ENCODE measurements at regions not wholly inside any gene's neighbourhood (a gene's known extent, or its start where the extent isn't known, plus 50 kb on each side); places are given as distances from the start of the nearest gene placed in this dataset.

DNA sequence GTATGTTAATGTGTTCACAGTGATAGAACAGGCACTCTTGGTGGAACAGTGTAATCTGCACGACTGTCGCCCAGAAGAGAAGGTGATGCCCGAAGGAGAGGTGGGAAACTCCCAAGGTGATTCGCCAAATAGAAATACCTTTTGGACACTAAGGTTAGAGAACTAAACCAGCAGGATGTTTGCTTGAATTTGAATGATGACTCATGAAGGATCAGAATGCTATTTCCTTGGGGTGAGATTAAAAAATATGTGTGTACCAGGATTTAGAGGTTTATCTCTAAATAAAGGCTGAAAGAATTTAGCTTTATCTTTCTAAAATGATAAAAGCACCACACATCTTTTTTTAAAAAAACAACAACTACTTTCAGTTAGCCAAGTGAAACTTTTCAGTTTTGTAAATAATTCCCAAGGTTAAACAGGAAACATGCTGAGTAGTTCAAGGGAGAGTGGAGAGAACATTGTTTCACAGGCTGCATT, 297.4 kb upstream of the TAS2R1 start:
- DNase-seq (ENCODE audit: low read depth), result no peak

DNA sequence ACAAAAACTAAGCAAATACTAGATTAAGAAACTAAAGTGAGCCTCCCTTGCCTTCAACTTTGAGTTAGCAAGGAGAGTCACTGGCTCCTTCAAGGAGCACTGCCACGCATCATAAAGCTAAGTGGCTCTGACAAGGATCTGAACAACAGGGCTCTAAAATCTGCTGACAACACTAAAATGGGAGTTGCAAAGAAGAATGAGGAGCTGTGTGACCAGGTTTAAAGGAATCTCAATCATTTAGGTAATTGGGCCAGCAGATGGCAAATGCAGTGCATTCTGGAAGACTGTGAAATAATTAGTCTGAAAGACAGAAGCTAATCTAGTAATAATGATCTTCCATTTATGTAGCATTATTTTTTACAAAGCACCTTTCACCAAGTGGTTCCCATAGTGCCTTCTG, 297.0 kb upstream of the TAS2R1 start:
- DNase-seq (ENCODE audit: low read depth), result peak; percentile 11

DNA sequence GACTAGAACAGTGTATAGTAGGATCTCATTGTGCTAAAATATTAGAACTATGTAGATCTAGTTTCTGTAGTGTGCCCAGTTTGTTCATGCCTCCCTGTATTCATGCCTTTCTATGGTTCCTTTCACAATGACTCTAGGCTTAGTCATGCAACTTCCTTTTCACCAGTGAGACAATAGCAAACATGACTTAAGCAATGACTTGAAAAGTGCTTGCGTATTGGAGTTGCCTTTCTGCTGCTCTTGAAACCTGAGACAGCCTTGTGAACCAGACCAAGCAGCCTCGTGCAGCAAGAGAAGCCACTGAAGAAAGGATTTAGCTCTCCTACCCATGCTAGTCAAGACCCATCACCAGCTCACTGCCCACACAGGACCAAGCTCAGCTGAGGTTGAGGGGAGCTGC, 294.5 kb upstream of the TAS2R1 start:
- DNase-seq (ENCODE audit: low read depth), result peak; percentile 68

DNA sequence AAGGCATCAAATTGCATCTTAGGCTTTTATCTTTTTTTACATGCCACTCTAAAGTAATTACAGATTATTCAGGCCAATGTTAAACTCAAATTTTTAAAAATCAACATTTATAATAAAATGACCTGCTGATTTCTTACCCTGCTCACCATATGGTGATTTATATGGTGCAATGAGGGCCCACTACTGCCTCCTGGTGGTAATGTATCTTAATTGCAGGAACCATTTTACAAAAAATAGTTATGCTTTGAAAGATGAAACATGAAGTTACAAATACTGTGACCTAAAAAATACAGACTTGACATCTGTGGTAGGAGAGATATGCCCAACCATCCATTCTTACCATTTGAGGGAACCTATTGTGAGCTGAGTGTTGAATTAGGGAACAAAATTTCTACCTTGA, 292.6 kb upstream of the TAS2R1 start:
- DNase-seq (ENCODE audit: low read depth), result no peak

DNA sequence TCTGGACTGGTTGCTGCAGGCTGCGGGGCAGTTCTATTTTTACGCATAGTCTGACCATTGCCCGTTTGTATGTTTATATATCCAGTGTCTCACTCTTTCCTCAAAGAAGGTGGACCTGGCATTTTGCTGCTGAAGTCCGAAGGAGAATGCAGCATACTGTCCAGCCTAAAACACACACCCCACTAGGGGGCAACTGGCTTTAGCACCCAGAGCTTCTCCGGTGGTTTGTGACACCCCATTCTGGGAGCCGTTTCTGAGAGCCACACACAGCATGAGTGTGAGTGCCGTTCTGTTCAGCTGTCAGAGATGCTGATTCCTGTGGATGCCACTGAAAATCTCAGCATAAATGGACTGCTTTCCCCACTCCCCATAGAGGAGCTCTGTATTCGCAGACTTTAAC, 290.5 kb upstream of the TAS2R1 start:
- no peak for DNase-seq (ENCODE audit: low read depth)

DNA sequence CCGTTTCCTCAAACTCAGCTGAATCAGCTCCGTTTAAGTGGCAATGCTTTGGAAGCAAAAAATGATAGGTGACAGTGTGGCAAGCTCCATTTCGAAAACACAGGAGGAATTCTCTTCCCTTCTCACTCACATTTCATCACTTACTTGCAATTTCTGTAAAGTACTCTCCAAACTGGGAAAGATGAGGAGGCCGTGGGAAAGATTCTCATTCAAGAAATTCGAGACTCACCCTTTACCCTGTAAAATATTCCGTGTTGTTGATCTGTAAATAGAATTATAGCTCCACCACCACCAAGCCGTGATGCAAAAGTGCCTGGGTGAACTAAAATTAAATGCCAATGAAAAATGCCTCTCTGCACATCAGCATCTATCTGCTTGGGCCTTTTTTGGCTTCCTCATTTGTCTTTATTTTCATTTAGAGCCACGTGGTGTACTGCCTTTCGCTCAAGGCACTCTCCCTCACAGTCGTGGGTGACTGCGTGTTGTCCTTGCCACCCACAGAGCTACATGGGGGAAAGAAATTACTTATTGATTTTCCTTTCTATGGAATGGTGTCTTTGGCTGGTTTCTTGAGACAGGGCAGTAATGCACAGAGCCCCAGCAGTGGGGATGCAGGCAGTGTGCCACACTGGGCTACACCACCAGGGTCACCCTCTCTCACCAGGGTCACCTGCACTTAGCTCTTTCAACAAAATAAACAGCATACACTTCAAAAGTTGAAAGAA, 289.3 kb upstream of the TAS2R1 start:
- DNase-seq (ENCODE audit: low read depth), result peak; percentile 31

DNA sequence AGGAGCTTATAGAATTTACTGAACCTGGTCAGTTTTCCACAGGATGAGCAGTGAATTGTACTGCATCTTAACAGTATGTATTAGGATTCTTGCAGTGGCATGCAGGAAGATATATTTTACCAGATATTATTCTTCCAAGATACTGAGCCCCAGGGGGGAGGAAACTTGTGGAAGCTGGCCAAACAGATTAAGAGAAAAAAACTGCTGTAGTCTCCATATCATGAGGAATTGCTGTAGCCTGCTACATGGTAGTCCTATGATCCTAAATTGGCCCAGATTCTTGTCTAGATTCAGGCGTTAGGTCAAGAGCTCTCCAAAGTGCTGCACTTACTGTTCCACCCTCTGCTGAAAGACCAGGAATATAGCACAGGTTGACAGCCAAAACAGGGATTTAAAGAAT, 275.5 kb upstream of the TAS2R1 start:
- no peak for DNase-seq (ENCODE audit: low read depth)

DNA sequence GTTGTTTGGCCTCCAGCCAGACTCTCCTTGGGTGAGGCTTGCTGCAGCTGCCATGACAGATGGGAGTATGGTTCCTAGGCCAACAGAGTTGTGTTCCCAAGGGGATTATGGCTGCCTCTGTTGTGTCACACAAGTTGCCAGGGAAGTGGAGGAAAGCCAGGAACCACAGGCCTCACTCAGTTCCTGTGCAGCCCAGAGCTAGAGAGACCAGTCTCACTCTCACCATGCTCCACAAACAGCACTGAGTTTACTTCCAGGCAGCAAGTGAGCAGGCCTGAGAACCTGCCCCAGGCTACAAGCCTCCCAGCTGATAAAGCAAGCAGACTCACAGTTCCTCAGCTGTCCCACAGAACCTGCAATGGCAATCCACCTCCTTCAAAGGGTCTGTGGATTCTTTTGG, 273.6 kb upstream of the TAS2R1 start:
- peak; percentile 98 for DNase-seq (ENCODE audit: low read depth)

DNA sequence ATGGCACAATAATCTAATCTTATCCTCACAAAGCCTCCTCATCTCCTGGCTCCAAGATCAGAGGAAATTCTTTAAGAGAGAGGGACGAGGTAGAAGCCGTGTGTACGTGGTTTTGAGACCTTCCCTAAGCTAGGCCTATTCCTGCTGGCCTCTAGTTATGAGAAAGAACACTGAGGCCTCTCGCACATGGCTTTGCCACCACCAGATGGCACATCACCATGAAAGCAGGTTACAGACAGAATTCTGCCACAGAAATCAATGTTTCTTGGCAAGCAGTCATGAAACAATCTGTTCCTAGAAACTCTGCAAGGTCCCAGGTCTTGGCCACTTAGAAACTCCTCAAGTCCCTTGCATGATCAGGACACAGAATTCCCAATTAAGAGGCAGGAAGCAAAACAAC, 268.2 kb upstream of the TAS2R1 start:
- peak; percentile 53 for DNase-seq (ENCODE audit: low read depth)

DNA sequence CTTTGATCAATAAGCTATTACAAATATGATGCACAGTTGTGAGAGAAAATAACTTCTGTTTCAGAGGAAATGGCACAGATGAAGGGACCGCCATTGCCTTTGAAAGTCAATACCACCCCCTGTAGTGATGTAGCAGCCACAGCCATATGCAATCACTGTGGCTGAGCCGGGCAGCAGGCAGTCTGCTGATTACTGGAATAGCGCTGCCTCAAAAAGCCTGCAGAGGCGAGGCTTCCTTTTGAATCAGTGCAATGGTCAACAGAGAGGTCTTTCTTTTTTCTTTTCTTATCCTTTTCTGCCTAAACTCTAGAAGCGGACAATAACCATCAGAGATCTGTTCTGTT, 265.1 kb upstream of the TAS2R1 start:
- no peak for DNase-seq (ENCODE audit: low read depth)

DNA sequence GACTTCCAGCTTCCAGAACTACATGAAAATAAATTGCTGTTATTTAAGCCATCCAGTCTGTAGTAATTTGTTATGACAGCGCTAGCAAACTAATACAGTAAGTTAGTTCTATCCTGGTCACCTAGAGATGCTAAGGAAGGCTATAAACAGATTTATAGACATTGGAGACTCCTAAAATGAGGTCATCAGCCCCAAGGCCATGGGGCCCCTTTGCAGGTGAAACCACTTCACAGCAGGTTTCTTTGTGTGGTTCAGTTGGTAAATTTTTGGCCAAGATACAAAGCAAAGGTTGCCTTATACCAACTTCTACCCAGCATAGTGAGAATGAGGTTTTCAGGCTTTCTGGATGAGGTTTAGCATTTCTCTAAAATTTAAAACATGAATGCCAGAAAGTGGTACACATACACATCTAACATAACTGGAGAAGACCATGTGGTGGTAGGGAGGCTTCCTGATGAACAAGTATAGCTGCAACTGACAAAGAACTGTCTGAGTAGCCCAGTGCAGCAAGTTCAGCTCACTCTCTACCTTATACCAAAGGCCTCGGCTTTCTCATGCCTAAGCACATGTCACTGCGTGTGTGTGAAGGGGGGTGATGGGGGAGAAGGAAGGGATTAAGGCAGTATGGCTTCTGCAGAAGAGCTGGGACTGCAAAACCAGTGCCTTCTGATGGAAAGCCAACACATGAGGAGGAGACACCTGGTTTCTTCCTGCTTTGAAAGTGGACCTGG, 264.6 kb upstream of the TAS2R1 start:
- no peak for DNase-seq (ENCODE audit: low read depth)

DNA sequence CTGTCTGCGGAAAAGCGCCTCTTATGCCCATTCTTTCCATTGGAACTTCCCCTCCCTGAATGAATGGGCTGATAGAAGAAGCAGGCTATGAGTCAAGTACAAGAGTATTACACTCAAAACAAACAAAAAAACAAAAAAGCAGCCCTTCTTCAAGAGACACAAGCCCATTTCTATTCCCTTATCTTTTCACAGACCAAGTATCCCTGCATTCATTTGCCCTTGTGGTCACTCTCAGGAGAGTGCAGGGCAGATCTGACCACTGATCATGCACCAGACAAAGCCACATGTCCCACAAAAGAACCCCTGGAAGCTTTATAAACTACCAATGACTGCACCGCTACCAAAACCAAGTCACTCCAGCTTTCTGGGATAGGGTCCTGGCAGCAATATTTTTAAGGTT, 262.5 kb upstream of the TAS2R1 start:
- DNase-seq (ENCODE audit: low read depth), result peak; percentile 74

DNA sequence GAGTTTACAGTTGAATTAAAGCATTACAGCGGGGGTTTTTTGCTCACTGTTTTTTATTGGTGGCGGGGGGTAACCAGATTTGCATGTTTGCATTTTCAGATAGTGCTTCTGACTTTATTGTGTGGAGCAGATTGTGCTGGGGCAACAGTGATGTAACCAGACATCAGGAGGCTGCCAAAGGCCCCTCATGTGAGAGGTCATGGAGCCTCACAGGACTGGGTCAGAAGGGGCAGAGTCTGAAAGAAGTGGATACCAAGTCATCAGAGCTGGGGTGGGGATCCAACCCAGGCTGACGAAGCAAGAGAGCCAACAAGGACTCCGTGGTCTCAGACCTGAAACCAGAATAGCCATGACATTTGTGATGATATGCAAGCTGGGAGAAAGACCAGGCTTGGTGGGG, 259.4 kb upstream of the TAS2R1 start:
- DNase-seq (ENCODE audit: low read depth), result no peak

DNA sequence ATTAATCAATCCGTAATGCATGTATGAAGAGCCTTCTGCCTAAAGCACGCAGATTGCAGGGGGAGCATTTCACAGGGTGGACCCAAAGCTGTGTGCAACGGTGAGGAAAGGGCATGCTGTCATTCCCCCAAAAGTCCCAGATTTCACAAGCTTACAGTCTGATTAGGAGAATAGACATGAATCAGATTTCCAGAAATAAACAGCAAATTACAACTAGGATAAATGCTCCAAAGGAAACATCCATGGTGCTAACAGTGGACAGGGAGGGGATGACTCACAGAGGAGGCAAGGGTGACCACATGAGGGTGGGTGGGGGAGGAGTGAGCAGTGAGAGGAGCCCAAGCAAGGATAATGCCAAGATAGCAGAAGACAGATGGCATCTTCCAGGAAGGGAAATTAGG, 258.4 kb upstream of the TAS2R1 start:
- DNase-seq (ENCODE audit: low read depth), result peak; percentile 81

DNA sequence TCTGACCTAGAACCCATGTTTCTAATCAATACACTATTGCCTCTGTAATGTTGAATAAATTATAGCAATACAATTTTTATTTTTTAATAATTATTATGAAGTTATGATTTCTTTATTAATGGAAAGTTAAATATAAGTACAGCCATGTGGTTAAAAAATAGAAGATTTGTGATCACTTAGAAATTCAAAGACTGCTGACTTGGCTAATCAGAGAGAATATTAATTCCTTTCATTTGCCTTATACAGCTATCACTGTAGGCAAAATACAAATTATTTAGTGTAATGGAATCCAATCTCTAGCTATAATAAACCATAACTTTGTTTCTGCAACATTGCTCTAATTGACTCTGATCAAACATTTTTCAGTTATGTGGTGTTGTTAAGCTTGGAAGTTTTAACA, 255.0 kb upstream of the TAS2R1 start:
- DNase-seq (ENCODE audit: low read depth), result no peak

DNA sequence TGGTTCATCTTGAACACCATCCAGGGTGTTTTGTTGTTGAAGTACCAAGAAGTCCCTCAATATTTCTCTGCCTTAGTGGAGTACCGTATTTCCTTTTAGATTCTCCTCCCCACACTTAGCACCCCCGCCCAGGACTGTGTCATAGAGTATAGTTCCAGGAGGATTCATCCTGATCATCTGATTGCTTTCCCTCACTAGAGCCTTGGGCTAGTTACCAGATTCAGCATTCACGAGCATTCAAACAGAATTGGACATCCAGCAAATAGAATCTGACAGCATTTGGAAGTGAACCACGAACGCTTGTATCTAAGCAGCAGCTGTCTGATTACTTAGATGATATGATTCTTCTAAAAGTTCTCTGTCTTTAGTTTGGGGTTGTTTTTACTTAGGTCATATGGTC, 248.1 kb upstream of the TAS2R1 start:
- DNase-seq (ENCODE audit: low read depth), result no peak

DNA sequence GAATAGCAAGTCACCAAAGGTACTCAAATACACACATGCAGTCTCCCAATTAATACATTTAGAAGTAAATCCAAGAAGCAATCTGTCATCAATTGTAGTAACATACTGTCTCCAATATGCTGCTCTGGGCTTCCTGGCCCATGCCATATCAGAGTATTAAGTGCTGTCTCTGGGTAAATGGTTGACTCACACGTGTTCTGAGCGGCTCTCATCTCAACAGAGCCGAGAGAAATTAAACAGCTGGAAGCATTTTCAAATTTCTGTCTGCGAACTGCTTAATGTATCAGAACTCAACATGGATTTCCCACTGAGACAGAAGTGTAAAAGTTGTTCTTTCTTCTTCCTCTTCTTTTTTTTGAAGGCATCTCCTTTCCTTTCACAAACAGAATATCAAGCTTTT, 247.3 kb upstream of the TAS2R1 start:
- peak; percentile 9 for DNase-seq (ENCODE audit: low read depth)

DNA sequence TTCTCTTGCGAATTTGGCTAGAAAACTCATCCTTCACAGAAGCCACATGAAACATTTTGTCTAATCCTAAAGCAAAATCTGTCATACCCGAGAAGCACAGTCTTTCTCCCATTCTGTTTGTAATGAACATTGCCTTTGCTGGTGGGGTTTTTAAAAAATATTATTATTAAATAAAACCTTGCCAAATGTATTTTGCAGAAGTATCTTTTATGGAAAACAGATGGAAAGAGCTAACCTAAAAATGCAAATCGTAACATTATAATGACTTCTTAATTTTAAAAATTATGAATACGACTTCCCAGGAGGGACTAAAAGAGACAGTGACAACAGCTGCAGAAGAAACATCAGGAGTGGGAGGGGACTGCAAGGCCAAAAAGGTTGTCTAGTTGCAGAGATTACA, 246.3 kb upstream of the TAS2R1 start:
- no peak for DNase-seq (ENCODE audit: low read depth)

DNA sequence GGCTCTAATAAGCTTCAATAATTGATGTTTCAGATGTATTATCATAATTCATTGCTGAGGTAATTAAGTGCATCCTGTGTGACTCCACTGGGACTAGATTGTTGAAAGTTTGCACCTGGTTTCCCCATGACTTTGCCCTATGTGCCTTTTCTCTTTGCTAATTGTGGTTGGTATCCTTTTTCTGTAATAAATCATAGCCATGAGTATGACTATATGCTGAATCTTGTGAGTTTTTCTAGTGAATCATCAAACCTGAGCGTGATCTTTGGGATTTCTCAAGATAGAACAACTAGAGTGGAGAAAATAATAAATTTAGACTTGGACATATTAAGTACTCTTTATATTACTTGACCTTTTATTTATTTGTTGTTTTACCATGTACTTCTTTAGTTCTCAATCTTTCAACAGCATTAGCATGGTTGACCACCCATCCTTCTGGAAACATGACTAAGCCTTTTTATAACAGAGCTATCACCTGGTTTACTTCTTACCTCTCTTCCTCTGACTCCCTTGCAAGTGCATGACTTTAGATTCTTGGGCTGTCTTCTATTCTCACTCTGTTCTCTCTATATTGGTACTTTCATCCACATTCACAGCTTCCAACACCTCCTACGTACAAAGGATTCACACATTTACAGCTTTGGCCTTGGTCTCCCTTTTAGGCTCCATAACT, 239.6 kb upstream of the TAS2R1 start:
- peak; percentile 42 for DNase-seq (ENCODE audit: low read depth)

DNA sequence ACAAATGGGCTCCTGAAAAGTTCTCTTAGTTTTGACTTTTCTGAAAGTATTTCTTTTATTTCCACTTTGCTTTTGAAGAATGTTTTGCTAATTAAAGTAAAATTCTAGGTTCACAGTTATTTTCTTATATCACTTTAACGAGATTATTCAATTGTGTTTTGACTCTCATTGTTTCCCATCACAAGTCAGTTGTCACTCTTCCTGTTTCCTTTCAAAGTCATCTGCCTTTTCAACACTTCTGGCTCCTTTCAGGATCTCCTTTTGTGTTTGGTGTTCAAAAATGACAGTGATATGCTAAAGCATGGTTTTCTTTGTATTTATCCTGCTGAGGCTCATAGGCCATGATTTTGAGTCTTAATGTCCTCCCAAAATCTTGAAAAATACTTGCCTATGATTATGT, 235.4 kb upstream of the TAS2R1 start:
- no peak for DNase-seq (ENCODE audit: low read depth)

DNA sequence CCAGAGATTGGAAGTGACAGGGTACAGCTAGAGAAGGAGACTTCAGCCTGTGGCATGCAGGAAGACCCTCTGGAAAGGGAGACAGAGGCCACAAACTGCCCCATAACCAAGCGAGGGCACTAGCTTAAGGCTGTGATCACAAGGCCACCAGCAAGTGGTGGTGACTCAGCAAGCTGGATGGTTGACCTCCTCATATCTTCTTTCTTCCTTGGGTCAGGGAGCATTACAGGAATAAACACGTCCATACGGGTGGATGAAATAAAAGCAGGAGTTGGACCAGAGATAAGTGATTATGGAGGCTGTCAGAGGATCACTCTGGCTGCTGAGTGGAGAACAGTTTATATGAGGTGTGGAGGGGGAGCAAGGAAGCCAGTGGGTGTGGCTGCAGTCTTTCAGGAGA, 234.6 kb upstream of the TAS2R1 start:
- DNase-seq (ENCODE audit: low read depth), result no peak

DNA sequence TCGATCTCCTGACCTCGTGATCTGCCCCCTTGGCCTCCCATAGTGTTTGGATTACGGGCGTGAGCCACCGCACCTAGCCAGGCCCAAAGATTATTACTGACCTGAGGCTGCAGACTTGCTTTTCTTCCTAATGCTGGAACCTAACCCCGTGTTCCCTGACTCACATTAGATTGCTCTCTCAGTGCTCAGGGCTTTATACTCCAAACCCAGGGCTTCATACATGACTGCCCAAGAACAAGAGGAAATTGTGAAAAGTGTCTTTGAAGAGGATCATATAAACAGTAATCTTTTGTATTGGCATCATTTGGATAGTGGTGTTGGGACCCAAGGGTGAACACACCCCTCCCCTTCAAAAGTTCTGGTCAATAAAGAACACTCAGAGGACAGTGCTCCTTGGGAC, 233.3 kb upstream of the TAS2R1 start:
- DNase-seq (ENCODE audit: low read depth), result no peak
